GM18498 (cell line): ENCODE measurements at regions not wholly inside any gene's neighbourhood (a gene's known extent, or its start where the extent isn't known, plus 50 kb on each side); places are given as distances from the start of the nearest gene placed in this dataset.
"Not testable (repeated sequence)": the region's sequence is repeated elsewhere in the genome, so short reads cannot be mapped to it uniquely, and the experiment has no call there.

Experiments
- ATAC-seq: cut with Tn5 transposase; IDR thresholded peaks from one replicate; pipeline ENCODE4 v1.9.1; 2021; ENCODE audit warnings: mild to moderate bottlenecking, moderate library complexity; ENCODE audit not compliant: unreplicated experiment

DNA sequence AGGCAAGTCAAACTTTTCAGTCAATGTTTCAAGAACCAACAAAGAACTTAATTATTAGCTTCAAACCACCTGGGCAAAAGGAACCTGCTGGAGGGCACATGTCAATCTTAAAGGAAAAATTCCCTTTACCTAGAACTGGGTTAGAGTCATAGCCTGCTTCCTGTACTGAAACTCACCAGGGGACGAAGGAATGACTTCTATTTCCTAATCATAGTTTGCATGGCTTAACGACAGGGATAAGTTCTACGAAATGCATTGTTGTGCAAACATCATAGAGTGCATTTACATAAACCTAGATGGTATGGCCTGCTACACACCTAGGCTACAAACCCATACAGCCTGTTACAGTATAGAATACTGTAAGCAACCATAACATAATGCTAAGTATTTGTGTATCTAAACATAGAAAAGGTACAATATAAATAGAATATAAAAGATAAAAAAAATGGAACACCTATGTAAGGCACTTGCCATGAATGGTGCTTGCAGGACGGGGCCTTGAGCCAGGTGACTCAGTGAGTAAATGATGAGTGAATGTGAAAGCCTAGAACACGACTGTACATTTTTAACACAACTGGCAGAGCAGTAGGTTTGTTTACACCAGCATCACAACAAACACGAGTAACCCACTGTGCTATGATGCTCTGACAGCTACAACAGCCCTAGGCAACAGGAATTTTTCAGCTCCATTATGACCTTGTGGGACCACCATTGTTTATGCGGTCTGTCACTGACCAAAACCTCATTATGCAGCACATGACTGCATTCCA, 234.9 kb upstream of the CAND1 start:
- ATAC-seq: no peak

GRCh38 chr12:67035121-67035520, 234.0 kb upstream of the CAND1 start:
- no peak for ATAC-seq

DNA sequence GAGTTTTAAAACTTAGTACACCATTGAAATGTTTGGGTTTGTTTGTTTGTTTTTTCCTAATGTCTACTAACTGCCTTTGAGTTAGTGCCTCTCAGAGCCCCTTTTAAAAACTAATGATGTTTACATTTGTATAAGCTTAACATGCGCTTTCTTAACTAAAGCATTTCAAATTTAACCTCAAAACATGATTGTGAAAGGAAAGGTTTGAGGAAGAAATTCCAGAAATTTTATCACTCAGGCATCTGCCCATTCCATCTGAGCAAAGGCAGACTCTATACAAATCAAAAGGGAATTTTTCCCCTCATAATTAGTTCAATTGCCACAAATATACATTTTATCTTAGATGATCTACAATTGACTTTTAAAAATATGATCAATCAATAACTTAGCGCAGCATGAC, 230.7 kb upstream of the CAND1 start:
- ATAC-seq: no peak

- no peak for ATAC-seq
Observed at GRCh38 chr12:67039995-67040860, 228.9 kb upstream of the CAND1 start.

DNA sequence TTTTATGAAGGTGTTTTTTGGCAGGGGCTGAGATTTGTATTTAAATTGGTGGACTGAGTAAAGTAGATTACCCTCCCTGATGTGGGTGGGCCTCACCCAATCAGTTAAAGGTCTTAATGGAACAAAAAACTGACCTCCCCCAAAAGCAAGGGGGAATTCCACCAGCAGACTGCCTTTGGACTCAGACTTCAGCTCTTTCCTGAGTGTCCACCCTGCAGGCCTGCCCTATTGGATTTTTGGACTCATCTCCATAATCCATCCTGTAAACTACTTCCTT, 228.4 kb upstream of the CAND1 start:
- no peak for ATAC-seq

DNA sequence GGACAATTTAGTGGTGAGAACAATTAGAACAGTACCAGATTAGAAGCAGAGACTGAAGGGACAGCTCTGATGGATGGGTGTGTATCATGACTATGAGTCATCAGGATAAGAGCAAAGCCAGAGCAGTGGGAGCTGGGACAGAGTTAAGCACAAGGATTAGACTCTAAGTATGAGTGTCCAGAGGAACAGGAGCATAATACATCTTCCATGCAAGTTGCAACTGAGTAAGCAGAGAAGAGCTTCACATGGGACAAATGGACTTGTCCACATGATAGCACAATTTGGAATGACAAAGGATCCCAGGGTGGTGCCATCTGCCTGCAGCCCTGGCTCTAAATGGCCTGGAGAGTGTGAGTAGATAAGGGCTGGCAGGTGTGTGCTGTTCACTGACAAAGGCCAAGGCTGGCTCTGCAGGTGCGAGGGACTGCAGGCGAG, 226.4 kb upstream of the CAND1 start:
- ATAC-seq: no peak

DNA sequence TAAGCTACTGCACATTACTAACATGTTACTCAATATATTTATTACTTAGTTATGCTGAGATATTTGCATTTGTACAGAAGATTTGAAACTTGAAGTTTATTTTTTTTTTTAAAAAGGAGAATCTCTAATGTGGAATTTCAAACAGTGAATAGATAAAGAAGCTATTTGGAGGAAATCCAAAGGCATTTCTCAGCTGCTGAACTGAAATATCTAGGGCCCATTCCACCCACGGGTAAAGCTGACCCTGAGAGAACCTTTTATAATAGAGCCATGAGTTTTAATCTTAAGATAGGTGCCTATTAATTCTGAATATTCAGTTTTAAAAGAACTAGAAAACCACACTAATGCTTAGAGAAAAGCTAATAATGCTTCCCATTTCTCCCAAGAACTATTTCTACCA, 225.4 kb upstream of the CAND1 start:
- ATAC-seq: no peak

DNA sequence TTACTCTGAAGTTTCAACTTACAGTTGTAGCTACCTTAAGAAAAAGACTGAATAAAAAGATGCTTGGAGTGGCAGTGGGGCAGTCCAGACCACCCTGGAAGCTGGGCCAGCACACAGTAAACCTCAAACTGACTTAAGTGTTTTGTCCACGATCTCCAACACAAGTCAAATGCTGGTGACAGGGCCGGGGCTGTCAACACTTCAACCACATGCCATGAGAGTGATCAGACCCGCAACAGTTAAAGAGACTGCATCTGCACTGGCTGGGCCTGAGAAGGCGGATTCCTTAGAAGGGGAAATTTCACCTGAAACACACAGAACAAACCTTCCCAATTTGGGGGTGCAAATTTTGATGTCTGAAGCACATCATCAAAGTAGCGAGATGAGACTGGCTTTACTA, 223.5 kb upstream of the CAND1 start:
- no peak for ATAC-seq

DNA sequence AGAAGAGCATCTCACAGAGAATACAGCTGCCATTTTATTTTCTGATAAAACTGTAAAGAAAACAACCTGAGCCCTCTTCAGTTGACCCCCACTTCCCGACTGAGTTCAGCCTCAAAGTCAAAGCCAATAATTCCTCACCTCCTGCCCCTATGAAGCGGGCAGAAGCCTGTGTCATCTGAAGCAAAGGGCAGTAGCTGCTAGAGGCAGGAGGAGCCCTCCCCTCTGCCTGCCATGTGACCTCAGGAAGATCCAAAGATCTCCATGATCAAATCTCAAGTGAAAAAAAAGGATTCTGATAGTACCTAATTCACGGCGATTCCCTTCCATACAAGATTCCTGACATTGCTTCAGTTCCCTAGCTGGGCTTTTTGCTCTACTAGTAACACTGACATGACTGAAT, 223.1 kb upstream of the CAND1 start:
- ATAC-seq: no peak

DNA sequence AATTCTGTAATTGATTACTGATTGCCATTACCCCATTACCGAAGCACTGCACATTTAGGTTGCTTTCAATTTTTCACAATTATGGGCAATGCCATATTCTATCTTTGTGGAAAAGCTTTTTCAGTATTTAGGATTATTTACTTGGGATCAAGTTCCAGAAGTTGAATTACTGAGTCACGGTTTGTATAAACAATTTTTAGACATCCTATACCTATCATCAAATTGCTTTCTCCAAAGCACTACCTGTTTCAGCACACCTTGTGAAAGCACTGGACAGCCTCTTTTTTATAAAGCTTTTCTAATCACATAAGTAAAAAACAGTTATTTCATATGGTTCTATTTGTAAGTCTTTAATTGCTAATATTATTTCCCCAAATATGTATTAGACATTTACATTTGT, 221.5 kb upstream of the CAND1 start:
- ATAC-seq: no peak

DNA sequence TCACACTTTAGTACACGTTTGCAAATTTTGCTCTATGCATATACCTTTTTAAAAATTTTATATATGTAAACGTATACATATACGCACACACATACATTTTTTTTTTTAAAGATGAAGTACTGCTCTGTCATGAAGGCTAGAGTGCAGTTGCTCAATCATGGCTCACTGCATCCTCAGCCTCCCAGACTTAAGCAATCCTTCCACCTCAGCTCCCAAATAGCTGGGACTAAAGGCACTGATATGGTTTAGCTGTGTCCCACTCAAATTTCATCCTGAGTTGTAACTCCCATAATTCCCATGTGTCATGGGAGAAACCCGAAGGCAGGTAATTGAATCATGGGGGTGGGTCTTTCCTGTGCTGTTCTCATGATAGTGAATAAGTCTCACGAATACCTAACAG, 220.8 kb upstream of the CAND1 start:
- ATAC-seq: no peak

DNA sequence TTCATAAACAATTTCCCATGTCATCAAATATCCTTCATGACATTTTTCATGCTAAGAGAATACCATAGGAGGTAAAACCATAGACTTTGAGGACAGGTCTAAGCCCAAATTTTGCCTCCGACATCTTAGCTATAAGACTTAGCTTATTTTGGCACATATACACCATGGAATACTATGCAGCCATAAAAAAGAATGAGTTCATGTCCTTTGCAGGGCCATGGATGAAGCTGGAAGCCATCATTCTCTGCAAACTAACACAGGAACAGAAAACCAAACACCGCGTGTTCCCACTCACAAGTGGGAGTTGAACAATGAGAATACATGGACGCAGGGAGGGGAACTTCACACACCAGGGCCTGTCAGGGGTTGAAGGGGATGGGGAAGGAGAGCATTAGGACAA, 220.0 kb upstream of the CAND1 start:
- not testable (repeated sequence) for ATAC-seq

GRCh38 chr12:67052981-67053380, 216.2 kb upstream of the CAND1 start:
- ATAC-seq: no peak

- no peak for ATAC-seq
Observed at GRCh38 chr12:67056329-67056728, 212.8 kb upstream of the CAND1 start.

GRCh38 chr12:67057072-67057471, 212.1 kb upstream of the CAND1 start:
- no peak for ATAC-seq

GRCh38 chr12:67062193-67062592, 207.0 kb upstream of the CAND1 start:
- ATAC-seq: no peak

GRCh38 chr12:67067453-67068203, 201.5 kb upstream of the CAND1 start:
- no peak for ATAC-seq

DNA sequence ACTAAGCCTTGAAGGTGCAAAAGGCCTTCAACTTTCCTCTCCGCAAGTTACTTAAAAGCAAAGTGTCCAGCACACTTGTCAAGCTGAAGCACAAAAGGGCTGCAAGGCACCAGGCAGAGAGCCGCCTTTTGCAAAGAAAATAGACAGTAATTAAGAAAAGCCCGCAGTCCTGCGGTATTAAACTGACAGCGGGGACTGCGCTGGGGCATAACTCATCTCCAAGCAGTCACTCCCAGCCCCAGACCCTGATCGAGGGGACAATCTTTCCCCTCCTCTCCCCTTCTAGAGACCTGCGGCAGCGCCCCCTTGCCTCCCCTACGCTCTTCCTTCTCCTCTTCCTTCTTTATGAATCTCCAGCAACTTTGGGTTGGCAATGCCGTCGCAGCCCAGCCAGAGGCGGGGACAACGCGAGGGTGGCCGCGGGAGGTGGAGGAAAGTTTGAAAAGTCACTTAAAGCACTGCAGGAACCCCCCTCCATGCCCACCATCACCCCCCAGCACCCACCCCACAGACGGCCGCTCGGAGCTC, 200.9 kb upstream of the CAND1 start:
- no peak for ATAC-seq

DNA sequence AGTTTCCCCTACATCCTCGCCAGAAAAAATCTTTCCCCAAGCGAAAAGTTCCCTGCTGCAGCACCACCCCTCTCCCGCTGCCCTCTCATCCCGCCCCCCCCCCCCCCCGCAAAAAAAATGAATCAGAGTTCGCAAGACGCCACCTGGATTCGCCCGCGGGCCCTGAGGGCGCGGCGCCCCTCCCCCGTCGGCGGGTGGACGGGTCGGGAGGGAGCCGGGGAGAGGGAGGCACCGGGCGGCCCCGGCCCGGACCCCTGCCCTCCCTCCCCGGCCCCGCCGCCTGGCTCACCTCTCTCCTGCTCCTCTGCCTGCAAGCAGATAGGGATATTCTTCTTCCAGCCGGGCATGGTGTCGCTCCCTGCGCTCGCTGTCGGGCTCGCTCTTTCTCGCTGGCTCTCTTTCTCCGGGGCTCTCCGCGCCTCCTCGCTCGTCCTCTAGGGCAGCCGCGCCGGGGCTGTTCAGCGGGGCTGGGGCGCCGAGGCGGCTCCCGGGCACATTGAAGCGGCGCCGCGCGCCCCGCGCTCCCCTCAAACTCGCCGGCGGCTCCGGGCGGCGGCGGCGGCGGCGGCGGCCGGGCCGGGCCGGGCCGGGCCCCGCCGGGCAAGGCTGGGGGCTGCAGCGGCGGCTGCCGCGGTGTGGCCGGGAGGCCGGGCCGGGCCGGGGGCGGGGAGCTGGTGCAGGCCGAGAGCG, 200.3 kb upstream of the CAND1 start:
- peak; percentile 66 for ATAC-seq

- ATAC-seq: peak; percentile 71
Observed at GRCh38 chr12:67069451-67070306, 199.5 kb upstream of the CAND1 start.
